Stromal cell of bone marrow (primary cell): ENCODE measurements at regions not wholly inside any gene's neighbourhood (a gene's known extent, or its start where the extent isn't known, plus 50 kb on each side); places are given as distances from the start of the nearest gene placed in this dataset.

ENCODE experiments used
- DNase-seq: peaks from one replicate; pipeline ENCODE4 v3.0.0-alpha.2; 2012; ENCODE audit warnings: low read depth

DNA sequence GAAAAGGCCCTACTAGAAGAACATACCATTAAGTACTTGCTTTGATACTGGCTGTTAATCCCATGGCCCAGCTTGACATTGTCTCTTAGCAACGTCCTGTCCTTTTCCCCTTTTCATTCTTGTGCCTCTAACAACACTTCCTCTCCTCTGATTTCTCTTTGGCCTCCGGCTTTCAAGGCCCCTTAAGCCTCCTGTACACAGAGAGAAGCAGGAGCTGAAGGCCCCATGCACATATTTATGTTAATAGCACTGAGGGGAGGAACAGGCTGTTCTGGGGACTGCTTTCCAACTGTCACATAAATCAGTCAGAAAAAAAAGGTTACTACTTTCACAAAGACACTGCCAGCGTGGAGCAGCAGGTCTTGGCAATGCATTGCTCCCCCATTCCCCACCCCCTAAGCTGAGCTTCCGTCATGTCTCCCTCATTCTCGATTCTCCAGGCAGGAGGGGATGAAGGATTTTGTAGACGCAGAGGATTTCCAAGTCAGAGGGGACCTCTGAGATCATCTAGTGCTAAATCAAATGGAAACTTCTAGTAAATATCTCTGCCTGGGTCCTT lies 257.4 kb upstream of the ADAMTS9 start:
- DNase-seq, result no peak

DNA sequence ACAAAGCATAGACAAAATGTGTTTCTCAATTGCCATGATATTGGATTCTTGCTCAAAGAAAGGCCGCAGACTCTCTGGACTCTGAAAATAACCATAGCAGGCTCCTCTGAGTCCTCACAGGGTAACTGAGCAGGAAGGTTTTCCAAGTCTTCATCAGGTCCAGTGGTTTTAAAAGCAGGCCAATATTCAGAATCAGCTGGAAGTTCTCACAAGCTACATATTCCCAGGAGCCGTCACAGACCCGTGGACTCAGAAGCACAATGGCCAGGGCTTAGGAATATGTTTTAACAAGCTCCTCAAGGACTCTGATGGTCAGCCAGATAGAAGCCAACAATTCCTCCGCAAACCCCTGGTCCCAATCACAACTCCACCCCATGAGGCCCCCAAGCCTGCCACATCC lies 256.1 kb upstream of the ADAMTS9 start:
- DNase-seq, result no peak

DNA sequence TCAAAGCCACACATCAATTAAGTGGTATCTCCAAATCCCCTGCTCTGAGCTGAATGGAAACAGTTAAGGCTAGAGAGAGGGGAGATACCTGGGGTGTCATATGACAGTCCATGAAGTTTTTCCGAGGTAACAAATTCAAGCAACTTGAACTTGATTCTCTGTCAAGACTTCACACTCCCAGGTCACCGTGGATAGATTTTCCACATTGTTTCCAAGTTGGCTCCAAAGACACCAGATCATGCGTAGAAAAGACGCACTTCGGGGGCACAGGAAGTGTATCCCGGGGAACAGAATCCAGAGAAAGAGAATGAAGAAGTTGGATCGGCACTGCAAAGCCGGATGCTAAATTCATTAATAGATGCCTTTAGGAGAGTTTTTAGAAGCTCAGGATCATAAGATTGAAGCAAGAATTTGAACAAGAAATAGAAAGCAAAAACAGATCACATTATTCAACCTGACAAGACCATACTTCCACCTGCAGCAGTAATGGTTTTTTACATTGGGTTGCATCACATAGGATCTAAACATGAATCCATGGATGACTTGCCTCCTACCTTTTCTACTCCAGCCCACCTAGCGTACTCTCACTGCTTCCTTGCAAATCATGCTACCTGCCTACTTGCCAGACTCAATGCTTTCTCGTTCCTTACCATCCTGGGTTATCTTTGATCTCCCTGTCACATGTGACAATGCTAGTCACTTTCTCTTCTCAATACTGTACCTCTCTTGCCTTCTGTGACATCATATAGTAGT lies 253.0 kb upstream of the ADAMTS9 start:
- DNase-seq, result no peak

DNA sequence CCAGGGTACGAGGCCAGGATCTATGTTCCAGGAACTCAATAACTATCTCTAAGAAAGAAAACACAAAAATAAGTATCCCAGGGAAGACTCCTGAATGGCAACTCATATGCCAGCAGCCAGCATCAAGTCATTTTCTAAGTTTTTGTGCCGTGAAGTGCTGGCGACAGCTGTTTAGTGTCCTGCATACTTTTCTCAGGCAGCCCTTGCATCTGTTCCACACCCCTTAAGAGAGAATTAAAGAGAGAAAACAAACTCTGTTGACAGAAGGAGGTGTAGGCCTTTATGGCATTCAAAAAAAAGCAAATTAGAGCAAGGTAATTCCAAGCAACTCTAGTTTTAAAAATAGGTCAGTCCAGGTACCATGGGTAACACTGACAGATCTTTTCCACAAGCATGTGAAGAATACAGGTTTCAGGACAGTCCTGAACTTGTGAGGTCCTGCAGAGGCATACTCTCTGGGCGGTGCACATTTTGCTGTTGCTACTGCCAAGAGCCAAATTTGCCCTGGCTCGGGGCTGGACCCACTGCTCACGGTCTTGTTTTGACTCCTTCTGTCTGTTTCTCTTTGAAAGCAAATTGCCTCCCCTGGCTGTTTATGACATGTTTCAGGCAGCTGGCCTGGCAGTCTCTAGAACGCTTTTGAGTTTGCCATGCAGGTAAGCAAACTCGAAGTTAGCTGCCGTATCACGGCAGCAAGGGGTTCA lies 252.1 kb upstream of the ADAMTS9 start:
- DNase-seq, result no peak

DNA sequence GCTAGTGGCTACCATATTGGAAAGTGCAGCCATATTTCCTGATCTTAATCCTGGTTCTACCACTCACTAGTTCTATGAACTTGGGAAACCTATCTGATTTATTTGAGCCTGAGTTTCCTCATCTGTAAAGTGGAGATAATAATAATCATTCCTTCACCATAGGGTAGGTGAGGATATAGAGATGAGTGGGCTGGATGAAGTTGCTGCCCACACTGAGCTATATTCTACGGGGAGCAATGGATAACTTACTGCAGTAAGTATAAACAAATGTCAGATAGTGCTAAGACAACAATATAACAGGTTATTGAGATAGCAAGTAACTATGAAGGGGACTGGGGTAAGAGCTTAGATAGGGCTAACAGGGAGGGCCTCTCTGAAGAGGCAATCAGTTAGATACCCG lies 251.5 kb upstream of the ADAMTS9 start:
- DNase-seq, result no peak

DNA sequence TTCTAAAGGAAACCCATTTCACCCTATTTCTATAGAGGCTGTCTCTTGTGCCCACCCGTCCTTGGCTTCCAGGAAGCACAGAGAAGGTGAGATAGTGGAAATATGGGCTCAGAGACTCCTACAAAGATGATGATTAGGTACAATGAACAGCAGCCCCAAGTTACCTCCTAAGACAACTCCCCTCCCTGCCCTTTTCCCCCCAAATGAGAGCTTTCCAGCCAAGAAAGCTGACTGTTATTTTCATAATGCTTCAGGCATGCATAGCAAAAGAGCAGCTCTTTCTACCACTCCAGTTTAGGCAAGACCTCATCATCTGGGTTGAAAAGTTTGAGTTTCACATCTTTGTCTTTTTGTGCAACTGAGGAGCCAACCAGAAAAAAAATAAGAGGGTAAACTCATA lies 248.8 kb upstream of the ADAMTS9 start:
- DNase-seq, result no peak

DNA sequence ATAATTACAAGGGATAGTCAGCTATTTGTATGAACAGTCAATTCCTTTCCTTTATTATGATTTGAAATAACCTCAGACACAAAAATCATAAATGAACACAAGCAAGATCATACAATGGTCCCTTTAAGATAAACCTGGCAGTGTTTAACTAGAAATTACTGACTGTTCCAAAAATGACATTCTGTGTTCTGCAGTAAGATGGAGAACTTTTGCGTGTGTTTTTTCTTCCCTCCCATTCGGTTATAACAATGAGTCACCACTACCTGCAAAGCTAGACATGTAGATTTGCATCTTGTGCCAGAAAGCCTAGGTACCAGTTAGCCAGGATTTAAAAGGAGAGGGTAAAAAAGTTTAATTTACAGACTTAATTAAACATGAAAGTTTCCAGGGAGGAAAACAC lies 248.2 kb upstream of the ADAMTS9 start:
- no peak for DNase-seq

DNA sequence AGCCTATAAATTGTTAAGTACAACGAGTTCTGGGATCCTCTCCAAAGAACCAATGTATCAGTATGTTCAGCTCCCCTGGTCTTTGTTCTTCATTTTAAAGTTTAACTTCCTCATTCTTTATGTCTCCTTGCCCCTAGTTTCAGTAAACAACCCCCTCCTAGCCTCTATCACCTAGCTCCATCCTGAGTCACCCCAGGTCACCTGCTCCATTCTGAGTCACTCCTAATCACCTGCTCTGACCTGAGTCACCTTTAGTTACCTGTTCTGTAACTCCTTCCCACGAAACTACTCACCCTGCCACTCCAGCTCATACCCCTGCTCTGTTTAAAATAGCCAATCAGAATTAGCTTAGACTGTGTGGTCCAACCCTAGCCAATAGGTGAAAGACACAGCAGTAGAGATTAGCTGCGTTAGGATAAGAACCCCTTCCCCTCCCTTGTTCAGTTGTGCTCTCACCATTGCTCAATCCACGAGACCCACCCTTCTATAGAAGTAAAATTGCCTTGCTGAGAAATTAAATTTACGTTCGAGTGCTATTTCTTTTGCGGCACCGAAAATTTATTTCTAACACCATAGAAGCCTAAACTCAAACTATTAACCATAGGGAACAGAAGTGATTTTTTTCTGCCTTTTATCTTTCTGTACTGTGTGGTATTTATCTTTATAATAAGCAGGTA lies 245.0 kb upstream of the ADAMTS9 start:
- DNase-seq, result no peak

DNA sequence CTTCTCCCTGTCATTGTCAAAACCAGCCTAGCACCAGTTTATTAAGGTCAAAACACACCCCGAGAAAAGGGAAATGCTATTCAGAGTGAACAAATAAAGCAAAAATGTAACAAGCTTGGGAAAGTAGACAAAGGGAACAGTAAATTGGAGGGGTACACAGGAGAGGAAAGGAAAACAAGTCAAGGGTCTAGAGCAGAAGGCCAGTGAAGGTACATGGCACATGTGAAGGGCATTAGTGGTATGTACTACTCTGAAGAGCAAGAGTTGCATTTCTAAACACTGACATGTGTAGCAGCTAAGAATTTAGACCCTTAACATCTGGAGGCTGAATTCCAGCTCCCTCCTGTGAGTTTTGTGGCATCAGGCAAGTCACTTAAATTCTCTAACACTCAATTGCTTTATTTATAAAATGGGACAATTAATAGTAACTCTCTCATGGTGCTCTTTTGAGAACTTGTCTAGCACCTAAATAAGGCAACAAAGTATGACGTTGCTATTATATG lies 244.3 kb upstream of the ADAMTS9 start:
- no peak for DNase-seq

DNA sequence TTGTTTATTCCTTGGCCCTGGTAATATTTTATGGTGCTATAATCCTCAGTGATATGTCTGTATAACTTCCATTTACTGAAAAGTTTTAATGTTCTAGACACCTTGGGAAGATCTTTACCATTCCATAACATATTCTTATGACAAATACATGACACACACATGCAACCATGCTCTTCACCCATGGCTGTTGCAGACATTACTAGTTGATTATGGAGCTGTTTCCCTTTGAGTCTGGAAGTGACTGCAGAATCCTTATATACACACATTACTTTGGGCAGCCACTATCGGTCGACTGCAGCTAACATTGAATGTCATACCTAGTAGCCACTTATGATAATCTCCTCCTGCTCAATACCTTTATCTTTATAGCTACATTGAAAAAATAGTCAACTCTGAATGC lies 243.1 kb upstream of the ADAMTS9 start:
- DNase-seq, result no peak

DNA sequence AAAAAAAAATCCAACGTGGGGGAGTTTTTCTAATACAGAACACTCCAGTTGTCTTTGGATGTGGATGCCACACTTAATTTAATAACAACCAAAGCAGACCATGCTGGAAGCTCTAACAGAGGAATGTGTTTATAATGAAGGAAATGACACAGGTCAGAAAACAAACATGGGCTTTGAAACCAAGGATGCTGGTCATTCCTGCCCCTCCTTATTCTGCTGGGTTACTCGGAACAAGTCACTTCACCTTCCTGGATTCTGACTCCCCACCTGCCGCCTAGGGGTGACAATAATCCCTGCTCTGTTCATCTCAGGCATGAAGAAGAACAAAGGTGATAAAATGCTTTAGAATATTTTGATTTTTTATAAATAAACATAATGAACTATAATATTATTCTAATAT lies 240.9 kb upstream of the ADAMTS9 start:
- no peak for DNase-seq

DNA sequence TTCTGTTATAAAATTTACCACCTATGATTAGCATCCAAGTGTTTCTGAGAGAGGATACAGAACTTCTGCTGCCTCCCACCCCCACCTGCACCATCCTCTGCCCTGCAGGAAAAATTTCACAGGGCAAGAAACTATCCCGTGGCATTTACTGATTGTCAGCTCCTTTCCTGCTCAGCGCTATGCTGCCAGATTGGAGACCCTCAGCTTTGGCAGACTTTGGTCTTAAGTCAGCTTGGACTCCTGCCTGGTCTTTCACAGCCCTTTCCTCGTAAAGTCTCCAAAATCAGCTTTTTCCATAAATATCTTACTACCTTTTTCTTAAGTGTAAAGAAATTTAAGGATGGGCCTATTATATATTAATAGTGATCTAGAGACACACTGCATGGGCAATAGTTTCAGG lies 239.9 kb upstream of the ADAMTS9 start:
- DNase-seq, result no peak

DNA sequence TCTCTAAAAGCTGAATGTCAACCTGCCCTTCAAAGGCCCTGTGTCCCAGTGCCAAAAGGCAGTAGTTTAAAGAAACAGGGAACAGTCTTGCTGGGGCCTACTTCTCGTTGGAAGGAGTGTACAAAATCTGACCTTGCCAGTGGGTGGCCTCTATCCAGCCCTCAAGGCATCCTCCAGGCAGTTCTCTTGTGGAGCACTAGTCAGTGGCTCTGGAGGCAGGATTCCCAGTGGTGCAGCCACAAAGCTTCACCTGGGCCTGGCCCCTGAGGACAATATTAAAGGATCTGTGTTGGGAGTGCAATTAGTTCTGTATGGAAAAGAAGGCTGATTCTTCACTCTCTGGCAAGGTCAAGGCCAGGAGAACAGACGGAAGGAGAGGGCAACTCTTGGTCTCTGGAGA lies 237.8 kb upstream of the ADAMTS9 start:
- DNase-seq, result no peak

DNA sequence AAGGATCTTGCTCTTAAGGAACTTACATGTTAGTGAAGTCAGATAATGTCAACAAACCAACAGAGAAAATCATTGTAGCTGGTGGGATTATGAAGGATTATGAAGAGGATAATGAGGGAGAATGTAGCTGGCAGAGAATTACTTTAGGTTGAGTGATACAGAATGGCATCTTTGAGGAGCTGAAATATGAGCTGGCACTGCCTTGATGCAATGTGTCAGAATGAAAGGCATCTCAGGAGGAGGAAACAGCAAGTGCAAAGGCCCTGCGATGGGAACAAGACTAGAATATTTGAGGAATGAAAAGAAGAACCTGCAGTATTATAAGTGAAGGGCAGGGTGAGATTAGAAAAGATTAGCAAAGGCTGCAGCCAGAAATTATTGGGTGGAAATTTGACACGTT lies 237.2 kb upstream of the ADAMTS9 start:
- DNase-seq, result no peak

DNA sequence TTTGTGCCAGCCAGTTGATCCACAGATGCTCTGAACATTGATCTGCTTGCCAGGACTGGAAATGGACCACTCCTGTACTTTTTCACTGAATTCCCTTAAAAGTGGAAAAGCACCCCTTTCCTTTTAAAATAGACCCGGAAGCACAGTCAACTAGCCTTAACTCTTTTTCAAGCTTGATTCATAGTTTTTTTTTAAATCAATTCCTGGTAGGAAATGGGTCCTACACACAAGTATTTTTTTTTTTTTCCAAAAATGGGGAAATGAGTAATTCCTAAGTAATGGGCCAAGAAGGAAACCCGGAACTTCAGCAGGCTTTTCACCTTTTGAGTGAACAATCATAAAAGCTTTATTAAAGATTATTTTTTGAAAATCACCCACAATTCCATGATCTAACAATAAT lies 234.4 kb upstream of the ADAMTS9 start:
- DNase-seq, result no peak

DNA sequence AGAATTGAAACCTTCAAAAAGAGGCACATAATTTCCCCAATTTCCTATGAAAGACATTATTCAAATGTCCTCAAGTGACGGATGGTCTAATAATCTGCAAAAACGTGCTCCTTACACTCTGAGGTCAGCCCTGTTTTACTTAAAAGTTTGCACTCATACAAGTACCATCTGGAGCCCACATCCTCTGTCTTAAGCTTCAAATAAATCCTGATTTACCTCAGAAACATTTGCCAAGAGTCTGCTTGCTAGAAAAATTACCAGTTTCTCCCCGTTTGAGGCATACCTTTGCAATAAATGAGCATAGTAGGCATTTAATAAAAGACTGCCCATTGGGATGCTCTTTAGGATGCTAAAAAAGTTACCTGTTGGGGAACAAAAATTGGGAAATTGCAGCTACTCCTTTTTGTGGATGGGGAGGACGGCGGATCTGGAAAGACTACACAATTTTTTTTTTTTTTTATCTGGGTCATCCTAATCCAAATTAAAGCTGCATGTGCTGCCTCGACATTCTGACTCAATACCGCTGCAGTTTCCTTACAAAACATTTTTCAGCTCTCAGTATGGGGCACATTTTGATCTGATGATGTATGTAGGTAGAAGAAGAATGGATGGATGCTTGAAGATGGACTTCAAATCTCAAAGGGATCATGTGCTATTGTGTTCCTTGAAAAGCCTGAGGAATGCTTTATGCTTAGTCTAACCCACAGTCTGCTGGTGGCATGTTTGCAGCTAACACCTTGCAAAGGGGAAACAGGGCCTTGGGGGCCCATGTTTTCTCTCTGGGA lies 233.7 kb upstream of the ADAMTS9 start:
- no peak for DNase-seq

DNA sequence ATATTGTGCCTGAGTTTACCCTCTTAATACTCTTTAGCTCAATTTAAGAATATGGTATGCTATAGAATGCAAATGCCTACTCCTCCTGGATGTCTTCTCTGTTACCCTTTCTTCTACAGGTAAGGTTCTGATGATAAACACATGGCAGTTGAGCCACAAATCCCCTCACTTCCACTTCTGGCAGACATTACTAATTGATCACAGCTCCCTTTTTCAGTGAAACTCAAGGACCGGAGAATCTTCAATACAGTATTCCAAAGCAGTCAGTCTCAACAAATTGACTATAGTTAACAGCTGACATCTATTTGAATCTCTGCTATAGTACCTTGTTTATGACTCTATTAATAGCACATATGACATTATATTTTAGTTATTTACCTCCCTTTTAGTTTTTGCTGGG lies 232.1 kb upstream of the ADAMTS9 start:
- no peak for DNase-seq

DNA sequence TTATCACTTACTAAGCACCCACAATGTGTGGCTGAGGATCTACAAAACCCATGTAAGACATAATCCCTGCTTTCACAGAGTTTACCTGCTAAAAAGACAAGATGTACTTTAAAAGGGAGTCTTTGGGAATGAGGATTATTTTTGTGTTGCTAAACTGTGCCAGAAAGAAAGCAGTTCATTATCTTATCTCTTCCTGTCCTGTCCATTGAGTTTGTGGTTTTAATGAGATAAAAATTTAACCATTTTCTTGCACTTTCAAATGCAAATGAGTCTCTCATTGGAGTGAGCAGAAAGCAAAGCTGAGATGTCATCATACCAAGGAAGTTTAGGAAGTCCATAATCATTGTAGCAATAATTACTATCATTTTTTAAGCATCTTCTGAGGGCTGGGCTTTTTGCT lies 231.2 kb upstream of the ADAMTS9 start:
- DNase-seq, result no peak

DNA sequence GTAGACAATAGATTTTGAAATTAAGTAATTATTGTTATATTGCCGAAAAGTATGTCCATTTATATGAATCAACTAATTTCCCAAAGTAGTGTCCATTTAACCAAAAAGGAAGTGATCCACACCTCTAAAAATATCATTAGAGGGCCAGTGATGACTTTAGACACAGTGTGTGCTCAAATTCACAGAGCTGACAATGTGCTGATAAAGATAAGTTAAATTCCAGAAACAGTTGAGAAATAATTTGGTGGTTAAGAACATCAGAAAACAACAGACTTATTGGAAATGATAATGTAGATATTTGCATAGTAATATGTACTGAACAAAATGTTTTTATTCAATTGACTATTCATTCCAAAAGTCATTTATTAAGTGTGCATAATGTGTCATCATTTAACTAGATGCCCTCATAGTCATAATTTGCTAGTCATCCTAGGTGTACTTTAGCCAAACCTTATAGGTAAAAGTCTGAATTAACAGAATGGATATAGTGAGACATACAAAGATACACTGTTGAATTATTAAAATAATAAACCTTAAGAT lies 230.2 kb upstream of the ADAMTS9 start:
- DNase-seq, result no peak

DNA sequence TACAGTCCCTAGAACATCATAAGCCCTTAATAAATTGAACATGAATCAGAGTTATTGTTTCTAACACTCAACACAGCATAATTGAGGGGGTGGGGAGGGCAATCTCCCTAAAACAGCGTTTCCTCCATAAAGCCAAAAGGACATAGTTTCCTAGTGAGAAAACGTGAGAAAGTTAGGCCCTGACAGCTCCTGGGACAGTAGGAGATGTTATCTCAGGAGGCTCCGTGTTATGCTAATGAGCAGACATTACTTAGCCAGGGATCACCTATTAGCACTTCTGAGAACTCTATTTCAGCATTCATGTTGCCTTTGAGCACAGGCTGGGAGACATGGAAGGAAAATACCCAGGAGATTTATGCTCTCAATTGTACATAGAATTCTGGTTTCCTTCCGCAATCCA lies 229.1 kb upstream of the ADAMTS9 start:
- no peak for DNase-seq

DNA sequence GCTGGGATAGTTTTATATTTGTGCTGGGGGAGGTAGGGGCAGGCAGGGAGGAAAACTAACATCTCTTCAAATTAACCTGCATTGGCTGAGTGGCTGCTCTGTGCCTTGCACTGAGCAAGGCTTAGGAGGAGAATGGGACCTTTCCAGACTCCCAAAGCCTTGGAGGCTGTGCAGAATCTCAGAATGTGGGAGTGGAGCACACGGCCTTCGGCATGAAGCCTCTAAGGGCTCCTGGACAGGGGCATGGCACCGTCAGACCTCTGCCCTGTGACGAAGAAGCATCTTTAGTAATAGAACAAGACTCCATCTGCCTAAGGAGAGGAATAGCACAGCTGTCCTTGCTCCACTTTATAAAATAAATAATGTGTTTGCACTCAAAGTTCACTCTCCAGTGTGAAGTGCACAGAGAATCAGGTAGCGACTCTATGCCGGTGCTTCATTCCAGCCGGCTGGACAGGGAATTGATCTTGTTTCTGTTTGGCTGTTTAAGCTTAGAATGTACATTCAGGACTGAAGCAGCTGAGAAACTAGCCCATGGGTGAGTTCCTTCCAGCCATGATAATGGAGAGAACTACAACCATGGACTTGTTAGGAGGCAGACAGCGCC lies 228.5 kb upstream of the ADAMTS9 start:
- DNase-seq, result no peak
